Spleen (tissue), 11 donors: ENCODE measurements at regions not wholly inside any gene's neighbourhood (a gene's known extent, or its start where the extent isn't known, plus 50 kb on each side); places are given as distances from the start of the nearest gene placed in this dataset.

Source experiments
- DNase-seq: peaks from one replicate; pipeline ENCODE4 v3.0.0-alpha.2; 2020
- H3K27ac ChIP-seq, 8 donors: fragments of 200-600 bp; sonication (generic) in 7 of 8; 1 replicate in 4 of 8; 2 replicates in 4 of 8; pipeline versions ENCODE4 v1.5.0 to v1.8.0; 2016 to 2021; ENCODE audit warnings: inconsistent platforms in 4 of 8, mild to moderate bottlenecking in 4 of 8, moderate library complexity in 1 of 8
- H3K27me3 ChIP-seq, 7 donors: fragments of 200-600 bp; sonication (generic) in 6 of 7; replicated peaks in 1 of 7; 1 replicate in 4 of 7; 2 replicates in 3 of 7; pipeline versions ENCODE4 v1.5.0 to v1.8.0; 2016 to 2021; ENCODE audit warnings: inconsistent platforms in 3 of 7, mild to moderate bottlenecking in 1 of 7
- H3K36me3 ChIP-seq, 6 donors: fragments of 200-600 bp; sonication (generic) in 5 of 6; 1 replicate in 4 of 6; 2 replicates in 2 of 6; pipeline versions ENCODE4 v1.5.0 to v1.8.0; 2016 to 2021; ENCODE audit warnings: inconsistent platforms in 2 of 6
- H3K4me1 ChIP-seq, 6 donors: fragments of 200-600 bp; sonication (generic) in 5 of 6; 1 replicate in 3 of 6; 2 replicates in 3 of 6; pipeline versions ENCODE4 v1.5.0 to v1.8.0; 2016 to 2021; ENCODE audit warnings: inconsistent platforms in 3 of 6
- H3K4me3 ChIP-seq, 8 donors: fragments of 200-600 bp; sonication (generic) in 7 of 8; 1 replicate in 4 of 8; 2 replicates in 4 of 8; pipeline versions ENCODE4 v1.5.0 to v1.8.0; 2016 to 2021; ENCODE audit warnings: inconsistent platforms in 4 of 8, mild to moderate bottlenecking in 4 of 8, moderate library complexity in 2 of 8
- H3K9me3 ChIP-seq, 8 donors: fragments of 200-600 bp; sonication (generic) in 7 of 8; 1 replicate in 4 of 8; 2 replicates in 4 of 8; pipeline versions ENCODE4 v1.5.0 to v1.8.0; 2016 to 2021; ENCODE audit warnings: inconsistent platforms in 4 of 8
- POLR2A ChIP-seq, 3 donors: fragments of 450-650 bp; IDR thresholded peaks; one replicate each; pipeline ENCODE4 v1.5.1; 2017; ENCODE audit warnings: antibody characterized with exemption in 3 of 3, mild to moderate bottlenecking in 1 of 3
- POLR2AphosphoS5 ChIP-seq, 3 donors: sonication (generic); formaldehyde crosslinking; IDR thresholded peaks; one replicate each; pipeline ENCODE4 v1.5.1; 2017; ENCODE audit warnings: antibody characterized with exemption in 3 of 3
- WGBS, 5 donors: extraction: QIAGEN DNeasy Blood & Tissue Kit in 3 of 5; methylation state at CpG; one replicate each; pipeline versions ENCODE4 v1.1.5 to v1.1.7; 2013 to 2018; 5-methylcytosine and 5-hydroxymethylcytosine counted together
- intact Hi-C: fragments of 100-400 bp; cut with DNase I; formaldehyde crosslinking; loops from one replicate; pipeline ENCODE4 v1.15.0; 2023; ENCODE audit warnings: low total_unique reads
- TF ChIP-seq, protein P1 (sequence below), 11 experiments: fragments of 200-600 bp in 7 of 11; fragments of 450-650 bp in 4 of 11; sonication (generic) in 4 of 11; IDR thresholded peaks in 8 of 11; conservative IDR thresholded peaks in 3 of 11; 1 replicate in 7 of 11; 2 replicates in 4 of 11; pipeline versions ENCODE4 v1.4.0 to v1.8.0; 2016 to 2021; ENCODE audit warnings: antibody characterized with exemption in 11 of 11, inconsistent platforms in 4 of 11, mild to moderate bottlenecking in 1 of 11
- donor health status: healthy with polysubstance abuse.
- donor health status: DM: no; HTN: no; CAD: no; lungs with moderate emphysema.
- donor health status: DM: no; HTN: no; CAD: no.
- donor health status: Bipolar disorder and iron deficiency.
- donor health status: healthy.
- donor health status: DM: no; HTN: no; CAD: no.
- donor health status: DM: yes; HTN: yes; CAD: no.

DNA sequence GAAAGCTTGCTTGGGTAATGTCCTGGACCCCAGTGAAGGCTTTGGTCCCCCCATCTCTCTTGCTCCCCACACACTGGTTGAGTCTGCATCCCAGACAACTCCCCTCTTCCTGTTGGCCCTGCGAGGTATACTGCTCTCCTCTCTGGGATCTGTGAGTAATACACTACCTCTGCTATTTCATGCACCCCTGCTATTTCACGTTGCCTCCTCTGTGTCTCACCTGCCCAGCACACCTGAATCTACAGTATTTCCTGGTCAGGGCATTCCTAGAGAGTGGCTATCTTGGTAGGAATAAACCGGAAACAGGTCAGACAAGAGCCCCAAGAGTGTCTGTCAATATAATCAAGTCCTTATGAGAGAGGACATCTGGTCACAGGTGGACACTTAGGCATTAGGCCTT is 114.3 kb upstream of the ODAD2 start:
- H3K27me3 ChIP-seq: no peaks in the 10 kb centered on the region
- no peak overlapping the region for H3K27ac ChIP-seq
- peaks cover 0 to under 1% (median 0%) of the 10 kb centered on the region in 6 donors for H3K36me3 ChIP-seq
- no peak overlapping the region for H3K4me3 ChIP-seq
- no peaks in the 10 kb centered on the region for H3K4me1 ChIP-seq
- WGBS, 5 donors: 68 to 95% (median 92%) methylated on average over 3 of the region's 3 CpGs
- TF ChIP-seq POLR2AphosphoS5 (IDR thresholded peaks at IDR 0.05) (no peak), POLR2A (IDR thresholded peaks at IDR 0.05) (no peak)
- TF ChIP-seq, protein P1, sequence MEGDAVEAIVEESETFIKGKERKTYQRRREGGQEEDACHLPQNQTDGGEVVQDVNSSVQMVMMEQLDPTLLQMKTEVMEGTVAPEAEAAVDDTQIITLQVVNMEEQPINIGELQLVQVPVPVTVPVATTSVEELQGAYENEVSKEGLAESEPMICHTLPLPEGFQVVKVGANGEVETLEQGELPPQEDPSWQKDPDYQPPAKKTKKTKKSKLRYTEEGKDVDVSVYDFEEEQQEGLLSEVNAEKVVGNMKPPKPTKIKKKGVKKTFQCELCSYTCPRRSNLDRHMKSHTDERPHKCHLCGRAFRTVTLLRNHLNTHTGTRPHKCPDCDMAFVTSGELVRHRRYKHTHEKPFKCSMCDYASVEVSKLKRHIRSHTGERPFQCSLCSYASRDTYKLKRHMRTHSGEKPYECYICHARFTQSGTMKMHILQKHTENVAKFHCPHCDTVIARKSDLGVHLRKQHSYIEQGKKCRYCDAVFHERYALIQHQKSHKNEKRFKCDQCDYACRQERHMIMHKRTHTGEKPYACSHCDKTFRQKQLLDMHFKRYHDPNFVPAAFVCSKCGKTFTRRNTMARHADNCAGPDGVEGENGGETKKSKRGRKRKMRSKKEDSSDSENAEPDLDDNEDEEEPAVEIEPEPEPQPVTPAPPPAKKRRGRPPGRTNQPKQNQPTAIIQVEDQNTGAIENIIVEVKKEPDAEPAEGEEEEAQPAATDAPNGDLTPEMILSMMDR (IDR thresholded peaks at IDR 0.05 in 8 of 11, conservative IDR thresholded peaks at IDR 0.05 in 3 of 11): no peak
- no peak for DNase-seq
- intact Hi-C loops: no loop called here
- H3K9me3 ChIP-seq: no peaks in the 10 kb centered on the region

DNA sequence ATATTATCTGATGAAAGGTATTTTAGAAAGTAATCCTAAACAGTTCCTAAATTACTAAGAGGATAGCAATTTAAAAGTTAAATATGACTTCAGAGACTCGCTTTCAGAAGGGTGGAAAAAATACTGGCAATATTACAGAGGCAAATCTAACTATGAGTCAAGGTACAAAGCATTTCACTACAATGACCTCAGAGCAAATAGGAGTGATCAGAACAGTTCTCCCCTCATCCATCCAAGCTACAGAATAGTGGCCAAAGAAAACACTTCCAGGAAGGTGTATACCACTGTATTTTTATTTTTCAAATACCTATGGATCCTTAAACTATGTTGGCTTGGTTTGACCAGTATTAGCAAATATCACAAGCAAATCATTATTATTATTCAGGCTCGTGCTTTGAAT is 112.8 kb upstream of the ODAD2 start:
- Histone ChIP-seq H3K9me3 (no peaks in the 10 kb centered on the region), H3K36me3 (no peaks in the 10 kb centered on the region), H3K4me1 (no peaks in the 10 kb centered on the region), H3K27ac (no peak overlapping the region), H3K27me3 (no peaks in the 10 kb centered on the region), H3K4me3 (no peak overlapping the region)
- TF ChIP-seq POLR2A (IDR thresholded peaks at IDR 0.05) (no peak), POLR2AphosphoS5 (IDR thresholded peaks at IDR 0.05) (no peak)
- TF ChIP-seq, protein P1 (IDR thresholded peaks at IDR 0.05 in 8 of 11, conservative IDR thresholded peaks at IDR 0.05 in 3 of 11): no peak
- 76 to 89% (median 82%) methylated on average over 2 of the region's 2 CpGs for WGBS, 5 donors
- intact Hi-C loops: no loop called here
- no peak for DNase-seq

GRCh38 chr10:28105561-28105960 is 106.7 kb upstream of the ODAD2 start:
- no peak for DNase-seq
- WGBS, 5 donors: 83 to 96% (median 92%) methylated on average over 8 of the region's 8 CpGs
- no peak overlapping the region for H3K4me3 ChIP-seq
- intact Hi-C loops: no loop called here
- no peaks in the 10 kb centered on the region for H3K27me3 ChIP-seq
- no peaks in the 10 kb centered on the region for H3K9me3 ChIP-seq
- H3K4me1 ChIP-seq: no peaks in the 10 kb centered on the region
- no peaks in the 10 kb centered on the region for H3K36me3 ChIP-seq
- TF ChIP-seq, protein P1 (IDR thresholded peaks at IDR 0.05 in 8 of 11, conservative IDR thresholded peaks at IDR 0.05 in 3 of 11): no peak
- TF ChIP-seq POLR2AphosphoS5 (IDR thresholded peaks at IDR 0.05) (no peak), POLR2A (IDR thresholded peaks at IDR 0.05) (no peak)
- no peak overlapping the region for H3K27ac ChIP-seq

DNA sequence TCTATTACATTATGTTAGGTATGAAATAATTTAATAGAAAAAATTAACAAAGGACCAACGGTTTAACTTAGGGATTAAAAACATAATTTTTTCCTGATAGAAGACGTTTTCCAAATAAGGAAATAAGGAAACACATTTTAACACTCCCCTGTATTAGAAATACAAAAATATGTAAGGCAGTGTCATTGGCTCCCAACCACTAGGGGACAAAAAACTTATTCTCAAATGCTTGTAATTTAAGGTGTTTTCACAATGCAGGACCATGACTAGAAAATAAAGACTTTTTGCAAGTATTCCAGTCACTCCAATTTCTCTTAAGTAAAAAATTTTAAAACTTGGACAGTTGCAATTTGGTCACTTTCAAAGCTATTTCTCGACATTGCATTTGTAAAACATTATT is 98.8 kb upstream of the ODAD2 start:
- H3K9me3 ChIP-seq: no peaks in the 10 kb centered on the region
- DNase-seq: no peak
- intact Hi-C loops: no loop called here
- TF ChIP-seq POLR2AphosphoS5 (IDR thresholded peaks at IDR 0.05) (no peak), POLR2A (IDR thresholded peaks at IDR 0.05) (no peak)
- TF ChIP-seq, protein P1 (IDR thresholded peaks at IDR 0.05 in 8 of 11, conservative IDR thresholded peaks at IDR 0.05 in 3 of 11): no peak
- WGBS, 5 donors: 76 to 92% (median 83%) methylated on average over 3 of the region's 3 CpGs
- no peaks in the 10 kb centered on the region for H3K36me3 ChIP-seq
- H3K4me3 ChIP-seq: no peak overlapping the region
- no peaks in the 10 kb centered on the region for H3K4me1 ChIP-seq
- H3K27me3 ChIP-seq: no peaks in the 10 kb centered on the region
- no peak overlapping the region for H3K27ac ChIP-seq
